Naive thymus-derived CD8-positive, alpha-beta T cell (primary cell): ENCODE measurements at regions not wholly inside any gene's neighbourhood (a gene's known extent, or its start where the extent isn't known, plus 50 kb on each side); places are given as distances from the start of the nearest gene placed in this dataset.

Experiments used
- ATAC-seq, 2 donors: fragments of 150-1000 bp; cut with Tn5 transposase in 1 of 2; sonication (Bioruptor Pico), chemical (Tn5 transposase) in 1 of 2; 1 replicate in 1 of 2; 2 replicates in 1 of 2; pipeline ENCODE4 v1.10.0; 2021; ENCODE audit warnings: mild to moderate bottlenecking in 2 of 2, moderate library complexity in 2 of 2
- POLR2A ChIA-PET: fragments of 350-600 bp; sonication (Branson Sonifier 250); formaldehyde crosslinking; loops from one replicate; lab custom pipeline; 2021; ENCODE audit warnings: antibody characterized with exemption; lab: Charles Lee
- DNase-seq, 10 donors: peaks; one replicate each; pipeline versions ENCODE4 v3.0.0 to v3.0.0-alpha.2; 2020 to 2022
- H3K27ac Mint-ChIP-seq, 10 donors: one replicate each; pipeline ENCODE4 v1.8.0; 2020 to 2022; ENCODE audit warnings: mild to moderate bottlenecking in 10 of 10, mixed read lengths in 10 of 10, moderate library complexity in 4 of 10, inconsistent platforms in 1 of 10
- H3K27me3 Mint-ChIP-seq, 5 donors: one replicate each; pipeline ENCODE4 v1.8.0; 2021 to 2022; ENCODE audit warnings: mixed read lengths in 5 of 5
- H3K36me3 Mint-ChIP-seq, 3 donors: one replicate each; pipeline ENCODE4 v1.8.0; 2020 to 2022; ENCODE audit warnings: mixed read lengths in 3 of 3, mild to moderate bottlenecking in 2 of 3, inconsistent platforms in 1 of 3
- H3K4me1 Mint-ChIP-seq, 4 donors: one replicate each; pipeline ENCODE4 v1.8.0; 2021 to 2022; ENCODE audit warnings: mixed read lengths in 4 of 4
- H3K4me3 Mint-ChIP-seq, 10 donors: one replicate each; pipeline ENCODE4 v1.8.0; 2020 to 2022; ENCODE audit warnings: mild to moderate bottlenecking in 10 of 10, mixed read lengths in 10 of 10, moderate library complexity in 6 of 10, inconsistent platforms in 1 of 10
- H3K9me3 Mint-ChIP-seq, 9 donors: one replicate each; pipeline ENCODE4 v1.8.0; 2020 to 2022; ENCODE audit warnings: mixed read lengths in 9 of 9, mild to moderate bottlenecking in 3 of 9, inconsistent platforms in 1 of 9, moderate library complexity in 1 of 9

DNA sequence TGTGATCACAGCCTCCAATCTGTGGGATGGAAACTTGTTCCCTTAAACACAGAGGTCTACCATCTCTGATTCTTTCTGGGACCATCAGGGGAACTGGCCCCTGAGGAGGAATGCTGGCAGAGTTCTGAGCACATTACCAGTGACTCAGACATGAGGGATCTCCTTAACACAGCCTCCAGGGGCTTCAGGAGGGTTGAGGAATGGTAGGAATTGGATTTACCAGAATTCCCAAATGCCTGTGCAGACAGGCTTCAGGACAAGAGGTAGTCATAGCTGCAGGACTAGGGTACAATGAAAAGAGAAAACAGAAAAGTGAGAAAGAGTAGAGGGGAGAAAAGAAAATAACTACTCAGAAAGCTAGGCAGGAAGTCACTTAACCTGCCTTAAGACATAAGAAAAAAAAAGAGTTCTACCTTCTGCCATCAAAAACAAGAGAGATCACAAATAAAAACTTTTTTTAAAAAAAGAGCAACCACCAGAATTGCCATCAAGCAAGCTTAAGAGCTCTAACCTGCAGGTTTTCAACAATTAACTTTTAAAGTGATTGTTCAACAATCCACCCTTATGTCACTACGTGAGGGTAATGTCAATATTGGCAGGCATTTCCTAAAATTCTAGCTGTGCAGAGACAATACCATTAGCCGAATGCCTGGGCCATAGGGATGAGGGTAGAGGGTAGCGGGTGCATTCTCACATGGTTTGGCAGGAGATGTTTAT, 524.4 kb downstream of the BCL11A start:
- Mint-ChIP-seq H3K27ac (peak overlapping the region in 7 of 10 donors; percentile 1 to 74 (median 28)), H3K36me3 (peaks cover 0 to 20% (median 7%) of the 10 kb centered on the region in 3 donors), H3K4me3 (peak overlapping the region in 2 of 10 donors; percentile 4 to 28), H3K4me1 (peaks cover 5 to 15% (median 9%) of the 10 kb centered on the region in 4 donors), H3K27me3 (no peaks in the 10 kb centered on the region), H3K9me3 (peaks cover 2 to 38% (median 22%) of the 10 kb centered on the region in 9 donors)
- POLR2A ChIA-PET: interaction anchor here (0.7 kb wide), 1 partner anchor 728 kb away, joined by 3 read pairs; no protein-coding TSS in a partner anchor
- DNase-seq: no peak
- no peak for ATAC-seq

DNA sequence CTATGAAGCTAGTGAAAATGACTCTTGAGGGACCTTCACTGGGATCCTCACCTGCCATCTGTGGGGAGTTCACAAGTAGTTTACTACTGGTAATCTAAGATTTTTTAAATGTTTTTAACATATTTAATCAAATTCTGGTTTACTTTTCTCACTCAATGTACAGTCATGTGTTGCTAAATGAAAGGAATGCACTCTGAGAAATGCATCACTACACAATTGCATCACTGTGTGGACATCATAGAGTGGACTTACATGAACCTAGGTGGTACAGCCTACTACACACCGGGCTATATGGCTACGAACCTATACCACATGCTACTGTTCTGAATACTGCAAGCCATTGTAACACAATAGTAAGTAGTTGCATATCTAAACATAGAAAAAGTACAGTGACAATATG, 528.0 kb downstream of the BCL11A start:
- DNase-seq (no peak), ATAC-seq (no peak)
- Mint-ChIP-seq H3K27me3 (peaks cover 0 to 1% (median 0%) of the 10 kb centered on the region in 5 donors), H3K4me3 (no peak overlapping the region), H3K27ac (no peak overlapping the region), H3K4me1 (peaks cover 6 to 17% (median 12%) of the 10 kb centered on the region in 4 donors), H3K36me3 (peaks cover 0 to 4% (median under 1%) of the 10 kb centered on the region in 3 donors), H3K9me3 (peaks cover 0 to 11% (median 2%) of the 10 kb centered on the region in 9 donors)
- POLR2A ChIA-PET: no interaction called here

DNA sequence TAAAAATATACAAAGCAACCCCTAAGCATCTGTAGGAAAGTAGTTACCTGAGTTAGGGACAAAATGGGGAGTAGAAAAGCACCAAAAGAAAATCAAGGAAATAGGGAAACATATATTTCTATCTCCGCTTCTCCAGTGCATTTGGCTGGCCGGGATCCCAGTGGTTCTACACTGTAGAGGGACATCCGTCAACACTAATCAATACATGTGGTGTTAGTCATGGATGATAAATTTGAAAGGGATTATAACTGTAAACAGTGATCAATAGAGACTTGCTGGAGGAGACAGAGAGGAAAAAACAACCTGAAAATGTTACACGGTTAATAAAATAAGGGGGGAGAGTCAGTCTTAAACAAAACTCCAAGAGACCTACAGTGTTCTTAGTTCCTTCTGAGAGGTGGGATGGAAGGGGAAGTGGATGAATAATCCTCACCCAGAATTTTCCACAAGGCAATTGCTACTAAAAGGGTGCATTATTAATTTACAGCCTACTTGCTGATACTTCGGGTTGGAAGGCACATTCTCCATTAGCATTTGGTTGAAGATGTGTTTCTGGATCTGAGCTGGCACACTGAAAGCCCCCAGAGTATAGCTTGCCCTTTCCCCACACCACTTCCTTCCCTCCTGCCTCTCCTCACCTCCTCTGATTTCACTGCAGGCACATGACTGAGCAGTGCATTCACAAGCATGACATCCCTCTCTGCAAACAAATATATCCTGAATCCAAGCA, 530.0 kb downstream of the BCL11A start:
- POLR2A ChIA-PET: no interaction called here
- ATAC-seq: no peak

DNA sequence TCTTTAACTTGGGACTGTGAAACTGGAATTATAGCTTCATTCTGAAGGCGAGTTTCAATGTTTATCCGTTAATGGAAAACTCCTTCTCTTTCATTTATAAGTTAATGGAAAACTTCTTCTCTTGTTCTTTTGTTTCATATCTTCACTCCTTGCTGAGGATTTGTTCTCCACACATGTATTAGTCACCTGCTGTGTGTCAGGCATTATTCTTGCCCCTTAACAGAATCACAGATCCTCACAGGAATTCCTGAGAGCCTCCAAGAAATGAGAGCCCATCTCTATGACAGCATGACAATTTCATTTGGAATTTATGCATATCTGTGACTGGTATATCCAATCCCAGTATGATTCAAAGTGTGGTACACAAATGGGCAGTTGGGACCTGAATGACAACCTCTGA, 545.8 kb downstream of the BCL11A start:
- H3K27me3 Mint-ChIP-seq: peaks cover 0 to 2% (median 0%) of the 10 kb centered on the region in 5 donors
- POLR2A ChIA-PET: no interaction called here

More for the DNA sequence above, 530.0 kb downstream of the BCL11A start:
- no peak overlapping the region for H3K4me3 Mint-ChIP-seq
- peak overlapping the region in 3 of 10 donors; percentile 12 to 47 (median 23) for H3K27ac Mint-ChIP-seq
- peaks cover 0 to 10% (median 6%) of the 10 kb centered on the region in 4 donors for H3K4me1 Mint-ChIP-seq
- peaks cover 0 to 16% (median 6%) of the 10 kb centered on the region in 9 donors for H3K9me3 Mint-ChIP-seq
- H3K27me3 Mint-ChIP-seq: peaks cover 0 to 2% (median 0%) of the 10 kb centered on the region in 5 donors
- DNase-seq: no peak
- H3K36me3 Mint-ChIP-seq: peaks cover 0 to 13% (median 3%) of the 10 kb centered on the region in 3 donors

DNA sequence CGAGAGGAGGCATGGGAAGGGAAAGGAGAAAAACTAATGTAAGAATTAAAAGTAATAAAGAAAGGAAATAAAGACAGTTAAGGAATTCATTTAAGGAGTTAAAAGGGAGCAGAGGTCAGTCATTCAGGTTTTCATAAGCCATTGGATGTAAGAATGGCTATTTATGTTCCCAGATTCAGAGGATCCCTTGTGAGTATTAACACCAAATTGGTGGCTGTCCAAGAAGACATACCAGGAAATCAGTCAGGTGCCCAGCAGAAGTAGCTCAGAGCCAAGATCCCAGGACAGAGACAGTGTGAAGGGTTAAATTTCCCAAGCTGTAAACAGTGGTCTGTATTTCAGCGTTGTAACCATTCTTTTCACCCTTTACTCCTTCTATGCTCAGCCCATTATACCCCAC, 550.4 kb downstream of the BCL11A start:
- peaks cover 0 to 6% (median 0%) of the 10 kb centered on the region in 4 donors for H3K4me1 Mint-ChIP-seq
- H3K36me3 Mint-ChIP-seq: no peaks in the 10 kb centered on the region
- no peak for ATAC-seq
- peaks cover 0 to 5% (median 0%) of the 10 kb centered on the region in 9 donors for H3K9me3 Mint-ChIP-seq
- POLR2A ChIA-PET: no interaction called here
- peak overlapping the region in 1 of 10 donors; percentile 61 for H3K27ac Mint-ChIP-seq
- no peak overlapping the region for H3K4me3 Mint-ChIP-seq
- H3K27me3 Mint-ChIP-seq: no peaks in the 10 kb centered on the region
- DNase-seq: no peak

More for the DNA sequence above, 545.8 kb downstream of the BCL11A start:
- ATAC-seq (no peak), DNase-seq (no peak)
- H3K4me3 Mint-ChIP-seq: no peak overlapping the region
- peaks cover 0 to 5% (median 0%) of the 10 kb centered on the region in 9 donors for H3K9me3 Mint-ChIP-seq
- H3K36me3 Mint-ChIP-seq: no peaks in the 10 kb centered on the region
- H3K4me1 Mint-ChIP-seq: no peaks in the 10 kb centered on the region
- H3K27ac Mint-ChIP-seq: no peak overlapping the region

DNA sequence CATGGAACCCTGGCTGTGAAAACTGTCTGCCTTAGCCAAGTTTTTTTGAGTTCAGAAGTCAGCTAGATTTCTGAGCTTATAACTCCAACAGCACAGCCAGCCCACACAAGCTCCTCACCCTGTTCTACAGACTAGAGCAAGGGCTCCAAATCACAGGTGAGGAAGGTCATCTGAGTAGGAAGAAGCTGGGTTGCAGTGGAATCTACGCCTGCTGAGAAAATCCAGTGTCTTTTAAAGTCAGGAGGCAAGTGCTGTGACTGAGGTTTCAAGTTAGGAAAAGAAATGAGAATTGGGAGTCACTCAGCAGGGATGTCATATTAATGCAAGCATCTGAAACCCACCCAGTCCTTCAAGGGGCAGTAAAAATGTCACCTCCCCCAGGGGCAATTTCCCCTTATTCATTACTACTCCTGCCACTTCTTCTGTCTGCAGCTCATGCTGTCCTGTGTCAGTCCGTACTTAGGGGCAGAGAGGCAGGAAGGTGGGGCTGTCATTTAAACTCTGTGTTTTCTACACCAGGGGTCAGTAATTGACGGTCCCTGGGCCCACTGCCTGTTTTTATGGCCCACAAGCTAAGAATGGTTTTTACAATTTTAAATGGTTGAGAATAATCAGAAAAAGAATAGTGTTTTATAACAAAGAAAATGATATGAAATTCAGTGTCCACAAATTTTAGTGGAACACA, 551.1 kb downstream of the BCL11A start:
- Mint-ChIP-seq H3K27ac (no peak overlapping the region), H3K4me1 (peaks cover 0 to 10% (median 0%) of the 10 kb centered on the region in 4 donors), H3K36me3 (no peaks in the 10 kb centered on the region), H3K27me3 (no peaks in the 10 kb centered on the region), H3K4me3 (no peak overlapping the region), H3K9me3 (peaks cover 0 to 5% (median 0%) of the 10 kb centered on the region in 9 donors)
- ATAC-seq (no peak), DNase-seq (no peak)
- POLR2A ChIA-PET: no interaction called here

DNA sequence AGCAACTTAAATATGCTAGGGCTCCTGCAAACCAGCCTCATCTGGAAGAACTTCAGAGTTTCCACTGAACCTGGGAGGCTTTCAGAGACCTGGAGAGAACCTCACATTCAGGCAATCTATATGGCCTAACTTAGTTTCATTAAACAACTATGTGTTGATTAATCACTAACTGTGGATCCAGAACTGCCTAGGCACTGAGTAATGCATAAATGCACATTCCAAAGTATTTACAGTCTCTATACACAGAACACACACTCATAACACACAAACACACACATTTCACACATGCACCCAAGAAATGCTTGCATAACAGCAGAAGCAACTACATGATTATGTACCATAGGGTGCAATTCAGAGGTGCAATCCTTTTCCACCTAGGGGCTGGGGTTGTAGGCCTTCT, 552.8 kb downstream of the BCL11A start:
- Mint-ChIP-seq H3K27me3 (no peaks in the 10 kb centered on the region), H3K4me3 (no peak overlapping the region), H3K4me1 (peaks cover 0 to 10% (median 0%) of the 10 kb centered on the region in 4 donors)

DNA sequence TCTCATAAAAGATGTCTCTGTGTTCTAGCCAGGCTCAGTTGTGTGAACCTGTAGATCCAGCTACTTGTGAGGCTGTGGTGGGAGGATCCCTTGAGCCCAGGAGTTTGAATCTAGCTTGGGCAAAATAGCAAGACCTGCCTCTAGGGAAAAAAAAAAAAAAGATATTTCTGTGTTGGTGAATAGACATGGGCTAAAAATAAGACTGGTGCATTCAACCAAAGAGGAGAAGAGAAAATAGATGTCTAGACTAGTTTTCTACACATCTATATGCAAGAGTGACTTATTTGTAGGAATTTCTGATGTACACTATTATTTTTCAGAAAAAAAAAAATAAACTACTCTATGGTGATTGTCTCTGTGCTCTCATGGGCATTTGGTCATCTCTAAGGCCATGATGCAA, 555.1 kb downstream of the BCL11A start:
- Mint-ChIP-seq H3K36me3 (no peaks in the 10 kb centered on the region), H3K27ac (no peak overlapping the region), H3K4me3 (no peak overlapping the region), H3K9me3 (peaks cover 0 to 2% (median 0%) of the 10 kb centered on the region in 9 donors), H3K27me3 (no peaks in the 10 kb centered on the region), H3K4me1 (peaks cover 0 to 10% (median 0%) of the 10 kb centered on the region in 4 donors)
- POLR2A ChIA-PET: no interaction called here
- DNase-seq: no peak
- ATAC-seq: no peak

More for the DNA sequence above, 552.8 kb downstream of the BCL11A start:
- POLR2A ChIA-PET: interaction anchor here (0.7 kb wide), 1 partner anchor 19 kb away, joined by 3 read pairs; no protein-coding TSS in a partner anchor
- ATAC-seq (no peak), DNase-seq (no peak)
- Mint-ChIP-seq H3K9me3 (peaks cover 0 to 2% (median 0%) of the 10 kb centered on the region in 9 donors), H3K36me3 (no peaks in the 10 kb centered on the region), H3K27ac (peak overlapping the region in 1 of 10 donors; percentile 21)

DNA sequence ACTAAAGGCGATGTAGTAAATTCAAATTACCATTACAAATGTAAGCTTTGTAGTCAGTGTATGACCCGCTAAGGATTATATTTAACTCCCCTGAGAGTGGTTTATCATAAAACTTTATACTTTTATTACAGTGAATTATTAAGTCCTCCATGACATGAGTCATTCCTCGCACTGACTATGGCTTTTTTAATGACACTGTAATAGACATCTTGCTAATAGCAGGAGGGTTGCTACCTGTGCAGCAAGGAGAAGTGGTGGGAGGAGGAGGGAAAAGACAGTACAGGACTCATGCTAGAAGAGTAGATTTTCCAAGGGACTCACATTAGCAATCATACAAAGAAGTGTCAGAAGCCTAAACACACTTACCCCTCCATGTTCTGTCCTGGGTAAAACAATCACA, 556.1 kb downstream of the BCL11A start:
- DNase-seq (no peak), ATAC-seq (no peak)
- Mint-ChIP-seq H3K9me3 (peaks cover 0 to 2% (median 0%) of the 10 kb centered on the region in 9 donors), H3K4me3 (no peak overlapping the region), H3K27me3 (no peaks in the 10 kb centered on the region), H3K36me3 (no peaks in the 10 kb centered on the region), H3K27ac (no peak overlapping the region), H3K4me1 (peaks cover 0 to 10% (median 0%) of the 10 kb centered on the region in 4 donors)
- POLR2A ChIA-PET: no interaction called here

DNA sequence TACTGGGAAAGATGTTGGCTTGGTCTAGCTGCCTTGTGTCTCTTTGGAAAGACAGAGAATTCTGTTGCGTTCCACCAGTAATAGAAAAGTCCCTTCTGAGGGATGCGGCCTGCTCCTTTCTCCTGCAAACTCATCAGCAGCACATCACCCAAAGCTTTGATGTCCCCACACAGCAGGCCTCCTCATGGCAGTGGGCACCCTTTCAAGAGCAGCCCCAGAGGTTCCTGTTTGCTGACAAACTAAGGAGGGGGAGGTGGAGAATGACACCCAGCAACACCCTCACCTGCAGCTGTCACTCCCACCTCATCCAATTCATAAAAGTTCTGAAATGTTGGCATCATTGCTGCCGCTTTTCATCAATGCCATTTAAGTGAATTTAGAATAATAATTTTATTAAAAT, 556.6 kb downstream of the BCL11A start:
- H3K36me3 Mint-ChIP-seq: no peaks in the 10 kb centered on the region
- H3K9me3 Mint-ChIP-seq: peaks cover 0 to 2% (median 0%) of the 10 kb centered on the region in 9 donors
- H3K27me3 Mint-ChIP-seq: no peaks in the 10 kb centered on the region
- ATAC-seq: no peak
- POLR2A ChIA-PET: no interaction called here
- no peak overlapping the region for H3K4me3 Mint-ChIP-seq
- peaks cover 0 to 10% (median 0%) of the 10 kb centered on the region in 4 donors for H3K4me1 Mint-ChIP-seq
- no peak for DNase-seq
- H3K27ac Mint-ChIP-seq: no peak overlapping the region

DNA sequence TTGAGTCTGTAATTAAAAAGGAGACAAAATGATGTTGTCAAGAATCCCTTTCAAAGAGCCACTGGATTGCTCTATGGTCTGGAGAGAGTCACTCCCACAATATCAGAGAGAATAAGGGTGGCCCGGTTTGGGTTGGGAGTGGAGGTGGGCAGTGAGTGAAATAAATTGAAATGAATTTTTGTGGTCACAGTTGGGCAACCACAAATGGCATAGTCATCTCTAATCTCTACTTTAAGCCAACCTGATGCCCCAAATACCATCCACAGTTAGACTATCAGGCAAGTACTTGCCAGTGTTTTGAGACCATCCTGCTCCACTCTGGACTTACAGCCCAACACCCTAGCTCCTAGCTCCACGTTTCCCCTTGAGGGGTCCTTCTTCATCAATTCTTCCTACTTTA, 559.7 kb downstream of the BCL11A start:
- no peak for ATAC-seq
- DNase-seq: no peak
- no peak overlapping the region for H3K27ac Mint-ChIP-seq
- no peak overlapping the region for H3K4me3 Mint-ChIP-seq
- peaks cover 0 to 2% (median 0%) of the 10 kb centered on the region in 9 donors for H3K9me3 Mint-ChIP-seq
- no peaks in the 10 kb centered on the region for H3K36me3 Mint-ChIP-seq
- POLR2A ChIA-PET: no interaction called here
- H3K27me3 Mint-ChIP-seq: no peaks in the 10 kb centered on the region
- peaks cover 0 to 10% (median 0%) of the 10 kb centered on the region in 4 donors for H3K4me1 Mint-ChIP-seq

DNA sequence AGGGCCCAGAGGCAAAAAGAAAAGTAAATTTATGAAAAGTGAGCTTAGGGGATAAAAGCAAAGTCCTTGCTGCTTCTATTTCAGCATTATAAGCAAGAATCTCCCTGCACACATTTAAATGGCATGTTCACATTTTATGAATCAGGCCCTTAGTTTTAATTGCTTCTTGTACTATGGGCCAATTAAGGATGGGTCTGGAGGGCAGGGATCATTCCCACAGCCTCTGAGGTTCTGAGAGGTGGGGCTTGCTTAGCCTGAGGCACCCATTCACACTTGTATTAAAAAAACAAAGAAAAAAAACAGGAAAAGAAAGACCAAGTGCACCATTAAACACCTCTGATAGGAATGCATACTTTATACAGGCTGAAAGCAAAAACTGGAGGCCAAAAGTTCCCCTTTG, 565.1 kb downstream of the BCL11A start:
- Mint-ChIP-seq H3K4me3 (no peak overlapping the region), H3K27me3 (no peaks in the 10 kb centered on the region), H3K27ac (no peak overlapping the region), H3K4me1 (no peaks in the 10 kb centered on the region), H3K9me3 (no peaks in the 10 kb centered on the region), H3K36me3 (no peaks in the 10 kb centered on the region)
- no peak for DNase-seq
- no peak for ATAC-seq
- POLR2A ChIA-PET: no interaction called here
